COLO668 (cell line): ENCODE measurements at regions not wholly inside any gene's neighbourhood (a gene's known extent, or its start where the extent isn't known, plus 50 kb on each side); places are given as distances from the start of the nearest gene placed in this dataset.

Source experiments
- DNase-seq: peaks from one replicate; lab custom pipeline; 2025; ENCODE audit not compliant: unreplicated experiment; lab: John Stamatoyannopoulos, UW

DNA sequence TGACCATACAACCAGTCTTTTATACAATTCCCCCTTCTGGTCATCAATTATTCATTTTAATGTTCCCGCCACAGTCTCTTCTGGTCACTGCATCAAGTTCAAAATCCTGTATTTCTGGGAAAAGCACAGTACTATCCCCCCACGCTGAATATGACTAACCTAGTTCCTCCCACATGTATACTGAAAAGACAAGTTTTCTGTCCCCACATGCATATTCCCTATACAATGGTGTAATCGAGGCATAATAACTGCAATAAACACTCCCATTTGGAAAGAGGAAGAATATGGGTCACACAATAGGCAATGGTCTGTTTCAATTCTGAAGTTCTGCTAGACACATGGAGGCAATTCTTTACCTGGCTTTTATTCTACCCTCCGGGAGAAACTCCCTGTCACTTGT lies 344.9 kb downstream of the EFNA5 start:
- no peak for DNase-seq

DNA sequence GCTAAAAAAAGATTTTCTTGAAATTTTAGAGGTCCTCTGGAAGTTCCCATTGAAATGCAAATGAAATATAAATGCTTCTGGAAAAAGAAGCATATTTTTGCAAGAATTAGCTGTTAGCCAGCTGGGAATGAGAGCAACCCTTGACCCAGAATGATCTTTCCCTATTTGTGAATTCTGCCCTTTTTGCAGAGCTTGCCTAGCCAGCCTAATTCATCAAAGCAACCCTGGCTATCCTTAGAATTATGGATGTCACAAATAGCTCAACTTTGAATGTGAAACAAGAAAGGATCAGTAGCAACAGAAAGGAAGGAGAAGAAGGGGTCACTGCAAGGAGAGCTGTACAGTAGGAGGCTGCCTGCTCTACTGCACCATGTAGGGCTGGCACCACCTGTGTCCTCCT lies 345.9 kb downstream of the EFNA5 start:
- DNase-seq, result no peak

DNA sequence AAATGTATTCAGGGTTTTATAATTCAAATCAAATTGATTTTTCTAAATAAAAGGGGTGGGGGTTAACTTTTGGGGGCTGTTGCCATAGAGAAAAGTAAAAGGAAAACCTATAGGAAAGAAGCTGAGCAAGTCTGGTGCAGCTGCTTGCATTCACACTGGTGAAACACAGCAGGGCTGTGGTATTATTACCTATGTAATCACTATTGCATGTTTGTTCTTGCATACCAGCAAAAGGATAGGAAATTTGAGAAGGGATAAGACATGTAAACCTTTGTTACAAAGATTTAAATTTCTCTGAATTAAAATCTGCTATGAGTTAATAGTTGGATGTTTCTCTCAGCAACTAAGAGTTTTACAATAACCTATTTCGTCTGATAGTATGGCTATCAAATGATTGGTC lies 346.7 kb downstream of the EFNA5 start:
- no peak for DNase-seq

DNA sequence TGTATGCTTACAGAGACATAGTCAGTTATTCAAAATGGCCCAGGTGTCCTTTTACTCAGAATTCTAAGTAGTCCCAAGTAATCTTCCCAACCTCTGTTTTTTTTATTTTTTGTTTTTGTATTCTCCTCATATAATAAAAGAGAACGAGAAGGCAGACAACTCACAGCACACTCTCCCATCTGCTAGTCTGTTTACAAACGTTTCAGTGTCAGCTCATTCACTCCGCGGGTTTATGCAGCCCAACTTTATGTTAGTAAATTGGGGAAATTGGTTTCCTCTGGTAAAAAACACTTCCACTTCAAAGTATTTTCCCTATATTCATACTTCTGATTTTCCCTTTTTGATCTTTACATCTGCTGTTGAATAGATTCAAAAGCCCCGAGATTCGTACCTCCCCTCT lies 347.2 kb downstream of the EFNA5 start:
- no peak for DNase-seq

DNA sequence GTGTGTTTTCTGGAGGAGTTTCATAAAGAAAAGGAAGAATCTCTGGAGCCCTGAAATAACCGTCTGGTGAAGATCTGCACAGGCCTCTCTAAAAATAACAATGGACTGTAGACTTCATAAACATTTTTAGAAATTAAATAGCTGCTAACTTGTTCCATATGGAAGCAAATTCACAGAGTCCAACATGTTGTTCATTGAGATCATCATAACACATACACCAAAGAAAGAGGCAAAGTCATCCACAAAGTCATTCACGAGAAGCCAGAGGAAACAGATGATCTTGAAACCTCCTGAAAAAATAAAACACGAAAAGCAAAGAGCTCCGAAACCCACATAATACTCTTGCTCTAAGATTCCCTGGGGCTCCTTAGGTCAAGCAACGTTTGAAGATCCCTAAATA lies 347.8 kb downstream of the EFNA5 start:
- DNase-seq, result no peak

DNA sequence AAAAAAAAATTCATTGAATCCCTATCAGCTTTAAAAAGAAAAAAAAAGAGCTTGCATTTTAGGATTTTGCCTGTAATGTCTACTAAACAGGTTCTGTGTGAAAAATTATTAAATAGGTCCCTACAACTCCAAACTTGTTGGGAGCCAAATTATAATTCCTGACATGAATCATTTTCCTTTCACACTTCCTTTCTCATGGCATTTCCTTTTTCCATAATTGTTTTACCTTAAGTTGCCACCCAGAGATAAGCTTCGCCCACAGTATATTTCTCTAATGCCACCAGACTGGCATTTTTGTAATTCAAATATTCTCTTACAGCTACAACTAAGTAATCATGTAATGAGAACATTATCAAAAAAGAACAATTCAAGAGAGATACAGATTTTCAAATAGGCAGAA lies 348.8 kb downstream of the EFNA5 start:
- DNase-seq, result no peak

DNA sequence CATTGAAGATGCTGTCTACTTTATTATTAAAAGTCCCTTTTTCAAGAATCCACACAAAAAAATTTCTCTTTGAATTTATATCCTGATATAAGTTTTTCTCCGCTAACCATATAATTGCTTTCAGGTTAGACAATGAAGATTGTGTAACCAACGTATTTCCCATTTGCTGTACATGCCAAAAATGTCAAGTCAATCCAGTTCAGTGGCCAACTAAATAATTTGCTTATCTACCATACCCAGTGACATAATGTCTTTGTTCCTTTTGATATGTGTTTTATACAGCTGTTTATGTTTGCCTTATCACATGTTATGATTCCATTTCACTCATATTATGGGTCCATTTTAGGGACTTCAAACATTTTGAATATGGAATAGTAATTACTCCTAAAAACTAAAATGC lies 349.9 kb downstream of the EFNA5 start:
- DNase-seq, result no peak

DNA sequence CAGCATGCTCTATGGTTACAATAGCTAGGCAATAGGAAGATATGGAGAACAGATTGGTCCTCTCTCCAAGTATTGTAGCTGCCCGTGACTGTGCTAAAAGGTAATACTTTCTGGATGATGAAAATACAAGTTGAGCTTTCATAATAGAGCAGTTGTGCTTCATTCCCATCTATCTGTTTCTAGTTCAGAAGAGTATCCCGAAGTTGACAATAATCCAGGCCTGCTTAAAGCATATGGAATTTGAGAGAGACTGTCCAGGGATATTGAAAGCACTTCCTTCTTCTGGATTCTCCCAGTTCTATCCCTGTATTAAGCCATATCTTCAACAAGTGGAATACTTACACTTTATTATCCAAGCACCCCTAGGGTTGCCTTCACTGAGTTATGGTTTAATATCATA lies 350.4 kb downstream of the EFNA5 start:
- no peak for DNase-seq

DNA sequence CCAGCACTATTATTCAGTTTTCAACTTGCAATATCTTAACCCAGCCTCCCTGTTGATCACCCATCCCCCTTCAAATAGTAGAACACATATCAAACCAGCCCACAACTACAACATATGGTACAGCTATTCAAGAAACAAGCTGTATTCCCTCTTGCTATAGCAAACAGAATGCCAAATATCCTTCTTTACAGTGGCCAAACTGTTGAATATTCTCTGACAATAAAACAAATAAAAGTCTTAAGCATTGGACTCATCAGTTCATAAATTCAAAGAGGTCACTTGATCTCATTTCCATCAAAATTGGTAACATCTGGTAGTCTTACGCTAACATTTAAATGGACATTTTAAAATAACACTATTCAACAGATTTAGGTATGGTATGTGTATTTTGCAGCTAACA lies 350.8 kb downstream of the EFNA5 start:
- DNase-seq, result no peak

DNA sequence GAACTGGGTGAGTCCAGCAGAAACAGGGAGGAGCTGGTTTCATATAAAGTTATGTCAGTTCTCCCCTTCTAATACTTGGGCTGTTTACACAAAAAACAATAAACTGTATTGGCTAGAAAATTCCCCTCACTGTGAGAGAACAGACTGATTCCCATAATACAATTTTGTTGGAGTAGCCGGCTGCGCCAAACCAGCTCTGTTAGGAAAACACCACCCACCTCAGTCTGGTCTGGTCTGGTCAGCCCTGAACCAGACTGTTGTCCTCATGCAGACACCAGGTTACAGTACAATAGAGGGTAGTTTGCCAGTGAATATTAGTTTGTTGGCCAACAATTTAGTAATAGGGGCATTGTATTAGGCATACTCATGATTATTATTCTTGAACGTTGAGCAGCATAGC lies 356.4 kb downstream of the EFNA5 start:
- no peak for DNase-seq

DNA sequence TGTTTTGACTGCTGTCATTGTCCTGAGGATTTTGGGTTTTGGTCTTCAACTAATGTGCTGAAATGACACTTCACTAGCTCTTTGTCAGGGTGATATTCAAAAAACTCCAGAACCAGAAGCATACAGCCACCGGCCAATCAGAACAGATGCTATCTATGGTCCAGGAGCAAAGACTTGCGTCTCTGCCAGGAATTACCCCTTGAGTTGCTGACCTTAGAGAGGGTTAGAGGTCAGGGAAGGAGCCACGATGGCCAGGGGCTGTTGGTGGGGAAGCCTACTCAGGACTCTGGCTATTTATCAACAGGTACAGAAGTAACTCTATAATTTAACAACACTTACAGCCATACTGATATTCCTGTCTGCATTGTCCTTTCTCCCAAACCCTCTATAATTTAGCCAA lies 356.8 kb downstream of the EFNA5 start:
- no peak for DNase-seq

DNA sequence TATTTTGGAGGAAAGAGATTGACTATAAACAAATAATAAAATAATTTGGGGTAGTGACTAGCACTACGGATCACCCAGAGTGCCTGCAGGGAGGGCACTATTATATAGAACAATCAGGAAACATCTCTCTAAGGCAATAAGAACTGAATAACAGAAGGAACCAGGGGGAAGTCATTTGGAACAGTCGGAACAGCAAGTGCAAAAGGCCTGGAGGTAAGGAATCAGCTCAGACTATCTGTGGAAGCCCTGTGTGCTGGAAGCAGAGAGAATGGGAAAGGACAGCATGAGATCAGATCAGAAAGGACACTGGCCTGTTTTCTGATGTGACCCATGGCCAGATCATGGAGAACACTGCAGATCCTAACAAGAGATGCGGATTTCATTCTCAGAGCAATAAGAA lies 357.6 kb downstream of the EFNA5 start:
- DNase-seq, result no peak

DNA sequence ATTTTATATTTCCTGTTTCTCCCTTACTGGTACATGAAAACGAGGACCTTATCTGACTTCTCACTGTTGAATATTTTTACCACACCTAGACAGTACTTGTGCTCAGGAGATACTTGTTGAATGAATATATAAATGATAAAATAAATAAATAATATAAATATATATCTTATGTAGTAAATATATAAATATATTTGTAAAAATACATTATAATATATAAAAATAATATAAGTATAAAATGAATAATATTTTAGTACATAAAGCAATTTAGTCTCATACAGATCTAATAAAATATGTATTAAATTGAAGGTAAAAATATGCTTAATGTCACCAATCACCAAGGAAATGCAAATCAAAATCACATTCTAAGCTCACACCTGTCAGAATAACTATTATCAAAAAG lies 360.6 kb downstream of the EFNA5 start:
- DNase-seq, result no peak

DNA sequence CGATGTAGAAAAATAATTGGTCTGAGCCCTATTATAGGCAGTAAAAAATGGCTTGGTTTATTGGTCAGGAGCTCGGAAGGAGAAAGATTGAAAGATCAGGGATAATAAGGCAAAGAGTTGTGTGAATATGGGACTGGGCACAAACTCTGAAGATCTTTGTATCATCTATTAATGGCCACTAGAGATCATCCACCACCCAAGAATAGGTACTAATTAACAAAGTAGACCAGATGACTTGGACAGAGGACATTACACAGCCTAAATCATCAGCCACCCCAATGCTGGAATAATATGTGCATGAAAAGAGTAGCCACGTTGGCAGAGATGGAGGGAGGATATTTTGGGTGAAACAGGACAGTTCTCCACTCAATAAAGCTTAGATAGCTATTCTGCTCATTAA lies 364.1 kb downstream of the EFNA5 start:
- no peak for DNase-seq

DNA sequence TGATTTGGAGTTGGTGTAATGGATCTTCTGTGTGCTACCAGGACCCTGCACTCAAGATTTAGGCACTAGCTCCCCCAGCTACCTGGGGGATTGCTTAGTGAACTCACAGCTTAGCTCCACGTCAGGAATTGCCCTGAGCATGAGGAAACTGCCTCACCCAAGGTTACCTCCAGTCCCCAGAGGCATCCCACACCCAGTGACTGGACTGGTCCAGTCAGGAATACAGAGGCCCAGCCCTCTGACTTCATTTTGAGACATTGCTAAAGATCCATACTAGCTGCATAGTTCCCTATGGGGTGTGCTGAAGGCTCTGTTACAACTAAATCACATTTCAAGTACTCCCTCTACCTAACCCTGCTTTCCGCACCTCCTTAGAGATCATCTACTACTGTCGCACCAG lies 364.7 kb downstream of the EFNA5 start:
- no peak for DNase-seq

DNA sequence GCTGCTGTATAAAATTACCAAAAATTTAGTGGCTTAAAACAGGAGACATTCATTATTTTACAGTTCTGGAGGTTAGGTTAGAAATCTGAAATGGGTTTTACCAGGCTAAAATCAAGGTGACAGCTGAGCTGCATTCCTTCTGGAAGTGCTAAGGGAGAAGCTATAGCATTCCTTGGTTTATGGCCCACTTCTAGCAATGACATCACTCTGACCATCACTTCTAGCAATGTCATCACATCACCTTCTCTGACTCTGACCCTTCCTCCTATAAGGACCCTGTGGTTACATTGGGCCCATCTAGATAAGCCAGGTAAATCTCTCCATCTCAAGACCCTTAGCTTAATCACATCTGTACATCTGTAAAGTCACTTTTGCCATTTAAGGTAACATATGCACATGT lies 366.1 kb downstream of the EFNA5 start:
- DNase-seq, result no peak

DNA sequence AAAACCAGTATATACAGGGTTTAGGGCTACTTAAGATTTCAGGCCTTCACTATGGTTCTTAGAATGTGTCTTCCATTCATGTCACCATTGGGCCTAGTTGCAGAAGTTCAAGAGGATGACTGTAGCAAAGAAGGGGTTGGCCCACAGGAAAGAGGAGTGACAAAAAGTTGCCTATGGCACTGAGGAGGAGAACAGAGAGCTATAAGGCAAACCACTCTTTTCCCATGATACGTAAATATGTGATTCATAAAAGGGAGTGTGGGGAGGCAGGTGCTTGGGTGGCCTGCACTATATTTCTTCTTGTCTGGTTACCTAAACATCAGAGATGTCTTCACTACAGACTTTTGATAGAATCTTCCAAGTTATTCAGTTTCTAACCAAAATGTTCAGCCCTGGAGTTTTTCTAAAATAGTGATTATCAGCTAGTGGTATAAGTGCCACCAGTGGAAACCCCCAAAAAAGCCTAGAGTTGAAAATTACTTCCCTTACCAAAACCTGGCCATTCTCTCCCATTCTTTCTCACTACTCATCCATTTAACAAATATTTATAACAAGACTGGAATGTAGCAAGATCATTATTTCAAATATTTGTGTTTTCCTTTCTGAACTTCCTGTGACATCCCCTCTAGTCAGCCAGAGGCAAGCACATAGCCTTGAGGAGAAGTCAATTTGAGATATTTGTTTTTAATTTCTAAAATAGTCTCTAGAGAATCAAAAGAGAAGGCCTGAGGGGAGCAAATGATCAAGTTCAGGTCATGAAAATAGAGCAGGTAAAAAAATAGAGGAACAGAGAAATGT lies 367.4 kb downstream of the EFNA5 start:
- DNase-seq, result no peak

DNA sequence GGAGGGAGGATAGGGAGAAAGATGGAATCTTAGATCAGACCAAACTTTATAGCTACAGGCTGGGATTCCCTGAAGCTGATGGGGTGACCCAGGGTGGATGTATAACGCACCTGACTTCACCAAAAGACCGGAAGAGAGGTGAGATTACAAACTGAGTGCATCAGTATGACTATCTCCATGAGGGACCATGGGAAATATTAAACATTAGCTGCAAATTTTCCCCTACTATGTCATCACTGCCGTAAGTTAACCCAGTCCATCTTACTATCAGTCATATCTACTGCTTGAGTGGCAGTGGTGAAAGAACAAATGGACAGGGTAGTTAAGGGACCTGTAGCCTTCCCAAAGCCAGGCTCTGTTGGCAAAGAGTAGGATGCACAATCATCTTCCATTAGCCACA lies 368.3 kb downstream of the EFNA5 start:
- DNase-seq, result no peak

DNA sequence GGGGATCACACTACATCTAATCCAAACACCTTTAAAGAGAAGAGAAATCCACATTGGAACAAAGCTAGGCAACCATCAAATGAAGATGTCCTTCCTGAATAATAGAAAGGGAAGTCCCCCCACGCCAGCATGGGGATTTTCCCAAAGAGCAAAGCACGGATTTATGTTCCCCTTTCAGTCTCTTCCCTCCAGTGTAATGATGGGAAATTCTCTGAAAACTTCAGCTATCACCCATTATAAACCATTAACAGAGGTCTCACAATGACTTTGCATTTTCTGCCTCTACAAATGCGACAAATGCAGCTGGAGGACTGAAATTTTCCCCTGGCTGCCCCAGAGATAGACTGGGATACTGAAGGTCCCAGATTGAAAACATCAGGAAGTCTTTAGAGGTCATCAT lies 368.7 kb downstream of the EFNA5 start:
- DNase-seq, result no peak

DNA sequence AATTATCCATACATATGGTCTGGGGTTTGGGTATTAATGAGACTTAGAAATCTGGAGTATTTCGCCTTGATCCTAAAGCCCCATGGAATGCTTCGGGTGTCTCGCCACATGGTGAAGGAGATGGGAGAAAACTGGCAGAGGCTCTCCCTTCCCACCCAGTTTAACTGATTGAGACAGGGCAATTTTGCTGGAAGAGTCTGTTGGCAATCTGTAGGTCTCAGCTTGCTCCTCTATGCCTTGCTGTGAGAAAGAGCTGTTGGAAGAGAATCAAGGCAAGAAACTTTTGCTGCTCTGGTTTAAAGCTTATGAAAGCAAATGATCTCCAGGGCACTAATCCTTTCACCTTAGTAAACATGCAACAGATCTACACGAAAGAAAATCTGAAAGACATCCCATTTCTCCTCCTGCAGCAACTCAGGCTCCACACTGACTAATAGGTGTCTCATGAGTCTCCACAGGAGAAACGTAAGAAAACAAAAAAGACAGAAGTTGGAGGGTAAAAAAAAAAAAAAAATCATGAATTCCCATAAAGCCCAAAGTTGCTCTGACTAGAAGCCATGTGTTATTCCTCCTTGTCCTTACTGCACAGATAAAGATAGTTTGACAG lies 369.9 kb downstream of the EFNA5 start:
- no peak for DNase-seq

DNA sequence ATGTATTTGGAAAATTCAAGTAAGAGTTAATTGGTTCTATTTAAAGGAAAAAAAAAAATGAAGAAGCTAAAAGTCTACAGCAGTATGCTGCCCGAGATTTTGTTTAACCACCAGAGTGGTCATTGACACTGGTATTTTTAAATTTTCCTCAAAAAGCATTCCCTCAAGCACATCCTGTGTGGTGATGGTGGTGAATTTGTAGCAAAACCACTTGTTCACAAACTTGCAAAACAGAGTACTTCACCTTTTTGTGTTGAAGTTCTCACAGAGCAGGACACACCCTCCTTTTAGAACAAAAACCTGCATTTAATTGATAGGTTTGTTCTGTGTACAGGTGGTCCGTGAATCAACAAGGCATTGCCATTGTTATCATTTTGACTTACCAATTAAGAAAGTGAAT lies 374.2 kb downstream of the EFNA5 start:
- DNase-seq, result no peak

DNA sequence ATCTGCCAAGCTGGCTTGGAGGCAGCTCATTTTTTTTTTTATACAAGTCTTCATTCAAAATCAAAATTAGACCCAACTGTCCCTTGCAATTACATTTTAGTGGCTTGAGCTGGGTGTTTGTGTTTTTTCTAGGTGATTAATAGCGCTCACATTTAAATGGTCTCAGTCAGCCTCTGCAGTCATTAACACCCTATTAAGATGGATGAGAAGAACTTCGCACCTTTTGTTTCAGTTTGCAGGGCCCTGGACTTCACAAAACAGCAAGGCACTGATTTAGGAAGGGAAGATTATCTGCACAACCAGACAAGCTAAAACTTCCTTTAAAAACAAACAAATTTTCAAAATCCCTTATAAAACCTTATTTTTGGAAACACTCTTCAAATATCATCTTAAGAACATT lies 374.8 kb downstream of the EFNA5 start:
- no peak for DNase-seq

DNA sequence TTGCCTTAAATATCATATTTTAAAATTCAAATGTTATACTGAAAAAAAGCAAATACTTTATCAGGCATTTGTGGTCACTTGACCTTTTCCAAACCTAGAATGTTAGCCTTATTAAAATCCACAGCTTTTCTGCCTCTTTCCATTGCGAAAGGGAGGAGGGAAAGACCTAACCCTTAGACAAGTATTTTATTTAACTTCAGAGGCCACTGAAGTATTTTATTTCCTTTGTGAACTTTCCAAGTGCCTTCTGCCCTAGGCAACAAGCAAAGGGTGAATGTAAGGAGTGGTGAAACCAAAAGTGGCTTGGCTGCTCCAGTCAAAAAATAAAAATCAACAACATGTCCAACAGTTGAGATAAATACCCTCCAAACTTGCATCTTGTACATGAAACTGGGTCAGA lies 376.1 kb downstream of the EFNA5 start:
- no peak for DNase-seq
